ENCODE measurements at regions not wholly inside any gene's neighbourhood (a gene's known extent, or its start where the extent isn't known, plus 50 kb on each side); places are given as distances from the start of the nearest gene placed in this dataset.

GRCh38 chr15:47177177-47177576 lies 540.1 kb upstream of the SEMA6D start:
- H3K9ac ChIP-seq (ENCODE audit: extremely low read depth, low read length, poor library complexity, severe bottlenecking), result no peak overlapping the region
- H3K36me3 ChIP-seq (ENCODE audit: control insufficient read depth, insufficient read depth, low read length), result no peaks in the 10 kb centered on the region
- no peak overlapping the region for H3K27ac Mint-ChIP-seq
- H3K4me1 Mint-ChIP-seq, result no peaks in the 10 kb centered on the region
- no peaks in the 10 kb centered on the region for H3K4me1 ChIP-seq (ENCODE audit: control insufficient read depth, insufficient read depth, low read length)
- TF ChIP-seq CTCF (conservative IDR thresholded peaks at IDR 0.05), result no peak
- no peak overlapping the region for H3K4me3 ChIP-seq (ENCODE audit: low read length)
- H3K36me3 Mint-ChIP-seq (ENCODE audit: low read depth), result no peaks in the 10 kb centered on the region
- H3K4me3 Mint-ChIP-seq, result no peak overlapping the region
- no peak overlapping the region for H3K27ac ChIP-seq (ENCODE audit: low read depth, low read length)
- no peaks in the 10 kb centered on the region for H3K9me3 ChIP-seq (ENCODE audit: control insufficient read depth, low read length)
- no peaks in the 10 kb centered on the region for H3K27me3 ChIP-seq (ENCODE audit: control insufficient read depth, insufficient read depth, low read length, poor library complexity, severe bottlenecking)
- H3K27me3 Mint-ChIP-seq (ENCODE audit: insufficient read depth), result peaks cover 14% of the 10 kb centered on the region
- WGBS, 2 experiments (ENCODE audit: insufficient coverage in 1 of 2, insufficient read length in 1 of 2), result 94 to 99% methylated on average over 3 of the region's 3 CpGs
- peaks cover 3% of the 10 kb centered on the region for H3K9me3 Mint-ChIP-seq
- DNase-seq, result no peak

GRCh38 chr15:47179988-47180387 lies 537.3 kb upstream of the SEMA6D start:
- H3K4me1 ChIP-seq (ENCODE audit: control insufficient read depth, insufficient read depth, low read length), result no peaks in the 10 kb centered on the region
- H3K4me1 Mint-ChIP-seq, result peaks cover 9% of the 10 kb centered on the region
- H3K36me3 Mint-ChIP-seq (ENCODE audit: low read depth), result no peaks in the 10 kb centered on the region
- whole genome bisulfite sequencing, 2 experiments (ENCODE audit: insufficient coverage in 1 of 2, insufficient read length in 1 of 2), result 92 to 100% methylated on average over 1 to 4 of the region's 4 CpGs
- no peak for DNase-seq
- H3K9me3 ChIP-seq (ENCODE audit: control insufficient read depth, low read length), result no peaks in the 10 kb centered on the region
- no peaks in the 10 kb centered on the region for H3K36me3 ChIP-seq (ENCODE audit: control insufficient read depth, insufficient read depth, low read length)
- H3K27me3 Mint-ChIP-seq (ENCODE audit: insufficient read depth), result peaks cover 41% of the 10 kb centered on the region
- H3K4me3 Mint-ChIP-seq, result no peak overlapping the region
- no peak overlapping the region for H3K27ac ChIP-seq (ENCODE audit: low read depth, low read length)
- no peak overlapping the region for H3K27ac Mint-ChIP-seq
- no peak overlapping the region for H3K4me3 ChIP-seq (ENCODE audit: low read length)
- H3K9ac ChIP-seq (ENCODE audit: extremely low read depth, low read length, poor library complexity, severe bottlenecking), result no peak overlapping the region
- H3K27me3 ChIP-seq (ENCODE audit: control insufficient read depth, insufficient read depth, low read length, poor library complexity, severe bottlenecking), result peaks cover 24% of the 10 kb centered on the region
- no peaks in the 10 kb centered on the region for H3K9me3 Mint-ChIP-seq
- no peak for TF ChIP-seq CTCF (conservative IDR thresholded peaks at IDR 0.05)

GRCh38 chr15:47182818-47183217 lies 534.5 kb upstream of the SEMA6D start:
- TF ChIP-seq CTCF (conservative IDR thresholded peaks at IDR 0.05), result no peak
- peaks cover 18% of the 10 kb centered on the region for H3K4me1 Mint-ChIP-seq
- no peaks in the 10 kb centered on the region for H3K9me3 ChIP-seq (ENCODE audit: control insufficient read depth, low read length)
- H3K36me3 ChIP-seq (ENCODE audit: control insufficient read depth, insufficient read depth, low read length), result no peaks in the 10 kb centered on the region
- no peak for DNase-seq
- no peak overlapping the region for H3K4me3 Mint-ChIP-seq
- WGBS, 2 experiments (ENCODE audit: insufficient coverage in 1 of 2, insufficient read length in 1 of 2), result 80 to 90% methylated on average over 1 to 2 of the region's 2 CpGs
- no peak overlapping the region for H3K27ac ChIP-seq (ENCODE audit: low read depth, low read length)
- peaks cover 46% of the 10 kb centered on the region for H3K27me3 ChIP-seq (ENCODE audit: control insufficient read depth, insufficient read depth, low read length, poor library complexity, severe bottlenecking)
- no peaks in the 10 kb centered on the region for H3K36me3 Mint-ChIP-seq (ENCODE audit: low read depth)
- no peak overlapping the region for H3K4me3 ChIP-seq (ENCODE audit: low read length)
- no peaks in the 10 kb centered on the region for H3K4me1 ChIP-seq (ENCODE audit: control insufficient read depth, insufficient read depth, low read length)
- no peaks in the 10 kb centered on the region for H3K9me3 Mint-ChIP-seq
- no peak overlapping the region for H3K27ac Mint-ChIP-seq
- peaks cover 65% of the 10 kb centered on the region for H3K27me3 Mint-ChIP-seq (ENCODE audit: insufficient read depth)
- no peak overlapping the region for H3K9ac ChIP-seq (ENCODE audit: extremely low read depth, low read length, poor library complexity, severe bottlenecking)
